Neural cell (in vitro differentiated cells): ENCODE measurements at regions not wholly inside any gene's neighbourhood (a gene's known extent, or its start where the extent isn't known, plus 50 kb on each side); places are given as distances from the start of the nearest gene placed in this dataset.

ENCODE experiments used
- H2AFZ ChIP-seq: fragments of 200-600, 300-800 bp; sonication (generic), shearing (Covaris generic); 2 replicates; pipeline ENCODE4 v1.6.0; 2014; ENCODE audit warnings: low read depth, mild to moderate bottlenecking, antibody characterized with exemption, low read length, moderate library complexity
- H3F3A ChIP-seq: fragments of 200-600 bp; shearing (Covaris generic); 2 replicates; pipeline ENCODE4 v1.6.1; 2016; ENCODE audit warnings: mild to moderate bottlenecking, moderate library complexity, mixed read lengths, antibody characterized with exemption, low read length; ENCODE audit not compliant: insufficient read depth, poor library complexity, severe bottlenecking
- H3K27ac ChIP-seq: fragments of 200-600, 300-800 bp; sonication (generic), shearing (Covaris generic); 2 replicates; pipeline ENCODE4 v1.5.1; 2014; ENCODE audit warnings: mild to moderate bottlenecking, low read length, moderate library complexity
- H3K27me3 ChIP-seq: fragments of 300-800, 200-600 bp; sonication (generic), shearing (Covaris generic); 2 replicates; pipeline ENCODE4 v1.6.0; 2014; ENCODE audit warnings: mild to moderate bottlenecking, low read depth, low read length, moderate library complexity; ENCODE audit not compliant: insufficient read depth
- H3K36me3 ChIP-seq: fragments of 300-800, 200-600 bp; sonication (generic), shearing (Covaris generic); 2 replicates; pipeline ENCODE4 v1.5.1; 2014; ENCODE audit warnings: mild to moderate bottlenecking, antibody characterized with exemption, low read length, moderate library complexity; ENCODE audit not compliant: insufficient read depth
- H3K4me2 ChIP-seq: fragments of 300-800, 200-600 bp; sonication (generic), shearing (Covaris generic); 2 replicates; pipeline ENCODE4 v1.6.0; 2014; ENCODE audit warnings: mild to moderate bottlenecking, low read length
- H3K4me3 ChIP-seq: fragments of 300-800, 200-600 bp; sonication (generic), shearing (Covaris generic); 2 replicates; pipeline ENCODE4 v1.5.1; 2014; ENCODE audit warnings: mild to moderate bottlenecking, low read length, moderate library complexity
- H3K79me2 ChIP-seq: fragments of 200-600 bp; shearing (Covaris generic); replicated peaks from 2 replicates; pipeline ENCODE4 v1.6.0; 2014; ENCODE audit warnings: mild to moderate bottlenecking, low read length, moderate library complexity; ENCODE audit not compliant: insufficient read depth
- H3K9ac ChIP-seq: fragments of 300-800, 200-600 bp; sonication (generic), shearing (Covaris generic); 2 replicates; pipeline ENCODE4 v1.6.1; 2016; ENCODE audit warnings: mild to moderate bottlenecking, low read length, mixed read lengths
- H3K9me2 ChIP-seq: fragments of 200-600 bp; shearing (Covaris generic); 2 replicates; pipeline ENCODE4 v1.6.1; 2016; ENCODE audit warnings: mild to moderate bottlenecking, low read length, mixed read lengths; ENCODE audit not compliant: insufficient read depth
- H3K9me3 ChIP-seq: fragments of 200-600, 300-800 bp; sonication (generic), shearing (Covaris generic); 2 replicates; pipeline ENCODE4 v1.6.1; 2016; ENCODE audit warnings: mild to moderate bottlenecking, mixed run types, low read length, moderate library complexity, mixed read lengths
- H4K20me1 ChIP-seq: fragments of 200-600 bp; shearing (Covaris generic); 2 replicates; pipeline ENCODE4 v1.6.1; 2016; ENCODE audit warnings: mild to moderate bottlenecking, mixed run types; ENCODE audit not compliant: insufficient read depth
- EP300 ChIP-seq: fragments of 450-650 bp; conservative IDR thresholded peaks from 2 replicates; pipeline ENCODE4 v1.6.1; 2014; ENCODE audit warnings: antibody characterized with exemption, mild to moderate bottlenecking, moderate library complexity; ENCODE audit not compliant: poor library complexity, severe bottlenecking
- EZH2 ChIP-seq: fragments of 200-600, 300-800 bp; shearing (Covaris generic), sonication (generic); IDR thresholded peaks from 2 replicates; pipeline ENCODE4 v1.6.1; 2014; ENCODE audit warnings: antibody characterized with exemption, low read length, borderline replicate concordance, mild to moderate bottlenecking; ENCODE audit not compliant: insufficient read depth, poor library complexity, severe bottlenecking
- MXI1 ChIP-seq: fragments of 450-650 bp; conservative IDR thresholded peaks from 2 replicates; pipeline ENCODE4 v1.6.1; 2014; ENCODE audit warnings: antibody characterized with exemption, mild to moderate bottlenecking; ENCODE audit not compliant: poor library complexity, severe bottlenecking
- POLR2AphosphoS5 ChIP-seq: IDR thresholded peaks from 2 replicates; pipeline ENCODE4 v1.6.1; 2012
- RAD21 ChIP-seq: fragments of 450-650 bp; conservative IDR thresholded peaks from 2 replicates; pipeline ENCODE4 v1.6.1; 2014; ENCODE audit warnings: antibody characterized with exemption, mild to moderate bottlenecking, moderate library complexity
- SMC3 ChIP-seq: fragments of 450-650 bp; conservative IDR thresholded peaks from 2 replicates; pipeline ENCODE4 v1.6.1; 2014; ENCODE audit warnings: antibody characterized with exemption, mild to moderate bottlenecking, moderate library complexity; ENCODE audit not compliant: poor library complexity
- TAF1 ChIP-seq: IDR thresholded peaks from 2 replicates; pipeline ENCODE4 v1.6.1; 2012; ENCODE audit warnings: low read depth
- TF ChIP-seq, protein P1 (sequence below): fragments of 450-650 bp; IDR thresholded peaks from 2 replicates; pipeline ENCODE4 v1.5.1; 2014; ENCODE audit warnings: antibody characterized with exemption, mild to moderate bottlenecking, moderate library complexity; ENCODE audit not compliant: poor library complexity, severe bottlenecking
- TF ChIP-seq, protein P2 (sequence below): IDR thresholded peaks from 2 replicates; pipeline ENCODE4 v1.6.1; 2012; ENCODE audit warnings: borderline replicate concordance

DNA sequence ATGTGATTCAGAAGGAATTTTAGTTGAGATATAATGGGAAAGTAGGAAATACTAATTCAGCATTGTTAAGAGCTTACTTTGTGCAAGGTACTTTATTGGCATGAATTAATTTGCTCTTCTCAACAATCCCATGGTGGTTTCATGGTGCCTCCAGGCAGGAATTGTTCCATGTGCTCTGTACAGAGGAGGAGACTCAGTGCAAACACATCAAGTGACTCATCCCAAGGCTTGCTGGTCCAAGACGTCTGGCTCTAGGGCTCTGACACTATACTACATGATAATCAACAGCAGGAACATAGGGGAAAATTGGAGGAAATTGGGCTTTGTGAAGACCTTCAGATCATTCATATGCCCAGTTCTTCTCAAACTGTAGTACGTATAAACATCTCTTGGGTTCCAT, 66.5 kb upstream of the PRKG1 start:
- Histone ChIP-seq H2AFZ (no peak overlapping the region), H3K27me3 (no peaks in the 10 kb centered on the region), H3K9me2 (no peaks in the 10 kb centered on the region), H3K36me3 (no peaks in the 10 kb centered on the region), H3K4me2 (no peak overlapping the region), H3K79me2 (no peaks in the 10 kb centered on the region), H3K4me3 (no peak overlapping the region), H3K9me3 (no peaks in the 10 kb centered on the region), H3K27ac (no peak overlapping the region), H3F3A (no peaks in the 10 kb centered on the region), H3K9ac (no peak overlapping the region), H4K20me1 (no peaks in the 10 kb centered on the region)
- no peak for TF ChIP-seq SMC3
- TF ChIP-seq, protein P1, sequence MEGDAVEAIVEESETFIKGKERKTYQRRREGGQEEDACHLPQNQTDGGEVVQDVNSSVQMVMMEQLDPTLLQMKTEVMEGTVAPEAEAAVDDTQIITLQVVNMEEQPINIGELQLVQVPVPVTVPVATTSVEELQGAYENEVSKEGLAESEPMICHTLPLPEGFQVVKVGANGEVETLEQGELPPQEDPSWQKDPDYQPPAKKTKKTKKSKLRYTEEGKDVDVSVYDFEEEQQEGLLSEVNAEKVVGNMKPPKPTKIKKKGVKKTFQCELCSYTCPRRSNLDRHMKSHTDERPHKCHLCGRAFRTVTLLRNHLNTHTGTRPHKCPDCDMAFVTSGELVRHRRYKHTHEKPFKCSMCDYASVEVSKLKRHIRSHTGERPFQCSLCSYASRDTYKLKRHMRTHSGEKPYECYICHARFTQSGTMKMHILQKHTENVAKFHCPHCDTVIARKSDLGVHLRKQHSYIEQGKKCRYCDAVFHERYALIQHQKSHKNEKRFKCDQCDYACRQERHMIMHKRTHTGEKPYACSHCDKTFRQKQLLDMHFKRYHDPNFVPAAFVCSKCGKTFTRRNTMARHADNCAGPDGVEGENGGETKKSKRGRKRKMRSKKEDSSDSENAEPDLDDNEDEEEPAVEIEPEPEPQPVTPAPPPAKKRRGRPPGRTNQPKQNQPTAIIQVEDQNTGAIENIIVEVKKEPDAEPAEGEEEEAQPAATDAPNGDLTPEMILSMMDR = no peak
- no peak for TF ChIP-seq EZH2
- no peak for TF ChIP-seq MXI1
- no peak for TF ChIP-seq RAD21
- no peak for TF ChIP-seq POLR2AphosphoS5
- TF ChIP-seq, protein P2, sequence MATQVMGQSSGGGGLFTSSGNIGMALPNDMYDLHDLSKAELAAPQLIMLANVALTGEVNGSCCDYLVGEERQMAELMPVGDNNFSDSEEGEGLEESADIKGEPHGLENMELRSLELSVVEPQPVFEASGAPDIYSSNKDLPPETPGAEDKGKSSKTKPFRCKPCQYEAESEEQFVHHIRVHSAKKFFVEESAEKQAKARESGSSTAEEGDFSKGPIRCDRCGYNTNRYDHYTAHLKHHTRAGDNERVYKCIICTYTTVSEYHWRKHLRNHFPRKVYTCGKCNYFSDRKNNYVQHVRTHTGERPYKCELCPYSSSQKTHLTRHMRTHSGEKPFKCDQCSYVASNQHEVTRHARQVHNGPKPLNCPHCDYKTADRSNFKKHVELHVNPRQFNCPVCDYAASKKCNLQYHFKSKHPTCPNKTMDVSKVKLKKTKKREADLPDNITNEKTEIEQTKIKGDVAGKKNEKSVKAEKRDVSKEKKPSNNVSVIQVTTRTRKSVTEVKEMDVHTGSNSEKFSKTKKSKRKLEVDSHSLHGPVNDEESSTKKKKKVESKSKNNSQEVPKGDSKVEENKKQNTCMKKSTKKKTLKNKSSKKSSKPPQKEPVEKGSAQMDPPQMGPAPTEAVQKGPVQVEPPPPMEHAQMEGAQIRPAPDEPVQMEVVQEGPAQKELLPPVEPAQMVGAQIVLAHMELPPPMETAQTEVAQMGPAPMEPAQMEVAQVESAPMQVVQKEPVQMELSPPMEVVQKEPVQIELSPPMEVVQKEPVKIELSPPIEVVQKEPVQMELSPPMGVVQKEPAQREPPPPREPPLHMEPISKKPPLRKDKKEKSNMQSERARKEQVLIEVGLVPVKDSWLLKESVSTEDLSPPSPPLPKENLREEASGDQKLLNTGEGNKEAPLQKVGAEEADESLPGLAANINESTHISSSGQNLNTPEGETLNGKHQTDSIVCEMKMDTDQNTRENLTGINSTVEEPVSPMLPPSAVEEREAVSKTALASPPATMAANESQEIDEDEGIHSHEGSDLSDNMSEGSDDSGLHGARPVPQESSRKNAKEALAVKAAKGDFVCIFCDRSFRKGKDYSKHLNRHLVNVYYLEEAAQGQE = no peak

DNA sequence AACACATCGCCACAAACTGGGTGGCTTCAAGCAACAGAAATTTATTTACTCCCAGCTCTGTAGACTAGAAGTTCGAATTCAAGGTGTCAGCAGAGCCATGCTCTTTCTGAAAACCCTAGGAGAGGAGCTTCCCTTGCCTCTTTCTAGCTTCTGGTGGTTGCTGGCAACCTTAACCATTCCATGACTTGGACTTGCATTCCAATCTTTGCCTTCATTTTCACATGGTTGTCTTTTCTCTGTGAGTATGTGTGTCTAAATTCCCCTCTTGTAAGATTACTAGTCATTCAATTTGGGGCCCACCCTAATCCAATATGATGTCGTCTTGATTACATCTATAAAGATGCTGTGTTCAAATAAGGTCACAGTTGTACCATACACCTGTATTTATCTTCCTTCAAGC, 65.9 kb upstream of the PRKG1 start:
- Histone ChIP-seq H3K36me3 (no peaks in the 10 kb centered on the region), H3K4me2 (no peak overlapping the region), H3K9me2 (no peaks in the 10 kb centered on the region), H3F3A (no peaks in the 10 kb centered on the region), H3K9ac (no peak overlapping the region), H4K20me1 (no peaks in the 10 kb centered on the region), H2AFZ (no peak overlapping the region), H3K27ac (no peak overlapping the region), H3K27me3 (no peaks in the 10 kb centered on the region), H3K79me2 (no peaks in the 10 kb centered on the region), H3K9me3 (no peaks in the 10 kb centered on the region), H3K4me3 (no peak overlapping the region)
- TF ChIP-seq TAF1 = no peak
- no peak for TF ChIP-seq EZH2
- TF ChIP-seq, protein P2 = no peak
- TF ChIP-seq SMC3 = no peak
- no peak for TF ChIP-seq EP300
- TF ChIP-seq POLR2AphosphoS5 = no peak
- no peak for TF ChIP-seq MXI1
- TF ChIP-seq, protein P1 = no peak
- TF ChIP-seq RAD21 = no peak
